Activated B cell treated with CpG ODN at 0.5 μM for 24 hours (primary cell): ENCODE measurements at regions not wholly inside any gene's neighbourhood (a gene's known extent, or its start where the extent isn't known, plus 50 kb on each side); places are given as distances from the start of the nearest gene placed in this dataset.

ENCODE experiments used
- ATAC-seq: fragments of 200-7000 bp; cut with Tn5 transposase; one replicate; pipeline ENCODE4 v1.10.0; 2021; ENCODE audit warnings: low read depth, mild to moderate bottlenecking, moderate library complexity
- CTCF ChIA-PET: fragments of 350-600 bp; sonication (Branson Sonifier 250); formaldehyde crosslinking; loops from one replicate; lab custom pipeline; 2021; ENCODE audit warnings: antibody characterized with exemption; lab: Charles Lee
- POLR2A ChIA-PET: fragments of 350-600 bp; sonication (Branson Sonifier 250); formaldehyde crosslinking; loops from one replicate; lab custom pipeline; 2021; ENCODE audit warnings: antibody characterized with exemption; lab: Charles Lee
- DNase-seq: peaks from one replicate; pipeline ENCODE4 v3.0.0; 2022
- H3K27ac Mint-ChIP-seq: one replicate; pipeline ENCODE4 v1.8.0; 2020; ENCODE audit warnings: mixed read lengths
- H3K27me3 Mint-ChIP-seq: one replicate; pipeline ENCODE4 v1.8.0; 2021; ENCODE audit warnings: mixed read lengths
- H3K36me3 Mint-ChIP-seq: one replicate; pipeline ENCODE4 v1.8.0; 2021; ENCODE audit warnings: low read depth, mixed read lengths
- H3K4me1 Mint-ChIP-seq: one replicate; pipeline ENCODE4 v1.8.0; 2021; ENCODE audit warnings: mixed read lengths
- H3K4me3 Mint-ChIP-seq: one replicate; pipeline ENCODE4 v1.8.0; 2020; ENCODE audit warnings: mild to moderate bottlenecking, mixed read lengths
- H3K9me3 Mint-ChIP-seq: one replicate; pipeline ENCODE4 v1.8.0; 2020; ENCODE audit warnings: mixed read lengths
- CTCF ChIP-seq: fragments of 200-600 bp; IDR thresholded peaks from one replicate; pipeline ENCODE4 v1.8.0; 2022; ENCODE audit warnings: antibody characterized with exemption, mild to moderate bottlenecking
- intact Hi-C: fragments of 100-400 bp; cut with micrococcal nuclease; formaldehyde crosslinking; loops from one replicate; pipeline ENCODE4 v1.15.1; 2024

- no peak overlapping the region for H3K4me3 Mint-ChIP-seq
- ChIA-PET POLR2A (no interaction called here), CTCF (no interaction called here)
- peaks cover 7% of the 10 kb centered on the region for H3K4me1 Mint-ChIP-seq
- no peak overlapping the region for H3K27ac Mint-ChIP-seq
- intact Hi-C loops = no loop called here
- ATAC-seq (no peak), DNase-seq (no peak)
- H3K27me3 Mint-ChIP-seq = peaks cover 11% of the 10 kb centered on the region
- no peak for TF ChIP-seq CTCF
- no peaks in the 10 kb centered on the region for H3K9me3 Mint-ChIP-seq
- no peaks in the 10 kb centered on the region for H3K36me3 Mint-ChIP-seq
Measured at GRCh38 chr4:108533876-108534275, 86.5 kb upstream of the RPL34 start.

- Mint-ChIP-seq H3K36me3 (no peaks in the 10 kb centered on the region), H3K4me1 (peaks cover 10% of the 10 kb centered on the region), H3K27me3 (peaks cover 11% of the 10 kb centered on the region), H3K27ac (no peak overlapping the region), H3K9me3 (no peaks in the 10 kb centered on the region), H3K4me3 (no peak overlapping the region)
- ChIA-PET POLR2A (no interaction called here), CTCF (no interaction called here)
- intact Hi-C loops = no loop called here
- no peak for DNase-seq
- no peak for ATAC-seq
- TF ChIP-seq CTCF = no peak
Measured at GRCh38 chr4:108533245-108533844, 87.0 kb upstream of the RPL34 start.

GRCh38 chr4:108532738-108533137, 87.6 kb upstream of the RPL34 start:
- H3K4me3 Mint-ChIP-seq = no peak overlapping the region
- POLR2A ChIA-PET = no interaction called here
- DNase-seq (no peak), ATAC-seq (no peak)
- CTCF ChIA-PET = no interaction called here
- H3K4me1 Mint-ChIP-seq = peaks cover 16% of the 10 kb centered on the region
- H3K36me3 Mint-ChIP-seq = no peaks in the 10 kb centered on the region
- H3K27ac Mint-ChIP-seq = no peak overlapping the region
- intact Hi-C loops = no loop called here
- no peaks in the 10 kb centered on the region for H3K9me3 Mint-ChIP-seq
- no peak for TF ChIP-seq CTCF
- peaks cover 11% of the 10 kb centered on the region for H3K27me3 Mint-ChIP-seq

- Mint-ChIP-seq H3K27me3 (peaks cover 11% of the 10 kb centered on the region), H3K36me3 (no peaks in the 10 kb centered on the region), H3K4me1 (peaks cover 21% of the 10 kb centered on the region), H3K4me3 (no peak overlapping the region), H3K9me3 (no peaks in the 10 kb centered on the region), H3K27ac (no peak overlapping the region)
- no peak for TF ChIP-seq CTCF
- POLR2A ChIA-PET = no interaction called here
- no peak for ATAC-seq
- no peak for DNase-seq
- CTCF ChIA-PET = no interaction called here
- intact Hi-C loops = no loop called here
Measured at GRCh38 chr4:108532187-108532586, 88.2 kb upstream of the RPL34 start.

- H3K36me3 Mint-ChIP-seq = no peaks in the 10 kb centered on the region
- CTCF ChIA-PET = no interaction called here
- intact Hi-C loops = no loop called here
- peaks cover 22% of the 10 kb centered on the region for H3K4me1 Mint-ChIP-seq
- H3K27me3 Mint-ChIP-seq = peaks cover 11% of the 10 kb centered on the region
- H3K4me3 Mint-ChIP-seq = no peak overlapping the region
- no peaks in the 10 kb centered on the region for H3K9me3 Mint-ChIP-seq
- no peak for DNase-seq
- no peak for TF ChIP-seq CTCF
- POLR2A ChIA-PET = no interaction called here
- H3K27ac Mint-ChIP-seq = no peak overlapping the region
- no peak for ATAC-seq
Measured at GRCh38 chr4:108531461-108531860, 88.9 kb upstream of the RPL34 start.
